GM23338 (cell line): ENCODE measurements at regions not wholly inside any gene's neighbourhood (a gene's known extent, or its start where the extent isn't known, plus 50 kb on each side); places are given as distances from the start of the nearest gene placed in this dataset.

ENCODE experiments used
- ATAC-seq: fragments of 200-7000 bp; cut with Tn5 transposase; 3 replicates; pipeline ENCODE4 v1.9.1; 2020
- DNase-seq: peaks from one replicate; pipeline ENCODE4 v3.0.0-alpha.2; 2015; ENCODE audit warnings: low spot score
- H2AFZ ChIP-seq: fragments of 200-600 bp; sonication (generic); 2 replicates; pipeline ENCODE4 v1.8.0; 2016; ENCODE audit warnings: antibody characterized with exemption, mild to moderate bottlenecking, moderate library complexity
- H3F3A ChIP-seq: fragments of 200-600 bp; sonication (generic); replicated peaks from 2 replicates; pipeline ENCODE4 v1.8.0; 2017; ENCODE audit warnings: antibody characterized with exemption, mixed run types, low read depth
- H3K27ac ChIP-seq: fragments of 200-600 bp; sonication (generic); 2 replicates; pipeline ENCODE4 v1.6.1; 2016; ENCODE audit warnings: low read depth
- H3K27me3 ChIP-seq: fragments of 200-600 bp; sonication (generic); 2 replicates; pipeline ENCODE4 v1.8.0; 2016; ENCODE audit warnings: mild to moderate bottlenecking, mixed run types, moderate library complexity; ENCODE audit not compliant: insufficient read depth
- H3K36me3 ChIP-seq: fragments of 200-600 bp; sonication (generic); 2 replicates; pipeline ENCODE4 v1.8.0; 2016; ENCODE audit warnings: mild to moderate bottlenecking; ENCODE audit not compliant: insufficient read depth
- H3K4me1 ChIP-seq: fragments of 200-600 bp; sonication (generic); 2 replicates; pipeline ENCODE4 v1.8.0; 2016; ENCODE audit warnings: mild to moderate bottlenecking, moderate library complexity; ENCODE audit not compliant: insufficient read depth
- H3K4me2 ChIP-seq: fragments of 200-600 bp; sonication (generic); 2 replicates; pipeline ENCODE4 v1.7.1; 2017; ENCODE audit warnings: mixed run types
- H3K4me3 ChIP-seq: fragments of 200-600 bp; sonication (generic); 2 replicates; pipeline ENCODE4 v1.6.1; 2016; ENCODE audit warnings: mixed run types
- H3K79me2 ChIP-seq: fragments of 200-600 bp; sonication (generic); replicated peaks from 2 replicates; pipeline ENCODE4 v1.8.0; 2017; ENCODE audit warnings: mild to moderate bottlenecking; ENCODE audit not compliant: insufficient read depth
- H3K9me2 ChIP-seq: fragments of 200-600 bp; sonication (generic); 2 replicates; pipeline ENCODE4 v1.8.0; 2017; ENCODE audit not compliant: insufficient read depth
- H4K20me1 ChIP-seq: fragments of 200-600 bp; sonication (generic); replicated peaks from 2 replicates; pipeline ENCODE4 v1.8.0; 2017; ENCODE audit warnings: mild to moderate bottlenecking; ENCODE audit not compliant: insufficient read depth
- H3K27ac Mint-ChIP-seq: 2 replicates; pipeline ENCODE4 v1.8.0; 2020; ENCODE audit warnings: inconsistent platforms, mild to moderate bottlenecking, moderate library complexity, mixed read lengths
- H3K27me3 Mint-ChIP-seq: 3 replicates; pipeline ENCODE4 v1.8.0; 2022; ENCODE audit warnings: low read depth, mild to moderate bottlenecking, moderate library complexity, mixed read lengths, inconsistent platforms; ENCODE audit not compliant: insufficient read depth, poor library complexity
- H3K36me3 Mint-ChIP-seq: 3 replicates; pipeline ENCODE4 v1.8.0; 2021; ENCODE audit warnings: low read depth, mild to moderate bottlenecking, inconsistent platforms, moderate library complexity, mixed read lengths
- H3K4me1 Mint-ChIP-seq: 3 replicates; pipeline ENCODE4 v1.8.0; 2020; ENCODE audit warnings: mild to moderate bottlenecking, inconsistent platforms, mixed read lengths
- H3K4me3 Mint-ChIP-seq: 3 replicates; pipeline ENCODE4 v1.8.0; 2021; ENCODE audit warnings: moderate library complexity, mild to moderate bottlenecking, inconsistent platforms, mixed read lengths
- H3K9me3 Mint-ChIP-seq: 3 replicates; pipeline ENCODE4 v1.8.0; 2020; ENCODE audit warnings: moderate library complexity, mild to moderate bottlenecking, inconsistent platforms, mixed read lengths
- CREB1 ChIP-seq: fragments of 250-450 bp; sonication (Bioruptor Pico); IDR thresholded peaks from 2 replicates; pipeline ENCODE4 v1.5.0; 2020; ENCODE audit warnings: low read depth, mild to moderate bottlenecking, moderate library complexity
- CTCF ChIP-seq, 2 experiments: fragments of 200-600 bp in 1 of 2; sonication (generic) in 1 of 2; conservative IDR thresholded peaks; 2 replicates each; pipeline versions ENCODE4 v1.5.1 to v1.6.1; 2016 to 2017; ENCODE audit warnings: antibody characterized with exemption in 2 of 2, low read depth in 2 of 2, mild to moderate bottlenecking in 2 of 2, moderate library complexity in 1 of 2
- ETS1 ChIP-seq: IDR thresholded peaks from 2 replicates; pipeline ENCODE4 v1.6.1; 2016; ENCODE audit warnings: antibody characterized with exemption
- EZH2 ChIP-seq: fragments of 200-600 bp; sonication (generic); IDR thresholded peaks from one replicate; pipeline ENCODE4 v1.8.0; 2017; ENCODE audit warnings: antibody characterized with exemption, mild to moderate bottlenecking, low read depth; ENCODE audit not compliant: unreplicated experiment
- EZH2phosphoT487 ChIP-seq: fragments of 200-600 bp; sonication (generic); IDR thresholded peaks from one replicate; pipeline ENCODE4 v1.8.1; 2018; ENCODE audit warnings: antibody characterized with exemption; ENCODE audit not compliant: unreplicated experiment
- JUNB ChIP-seq: IDR thresholded peaks from one replicate; pipeline ENCODE4 v1.6.1; 2016; ENCODE audit warnings: antibody characterized with exemption; ENCODE audit not compliant: unreplicated experiment
- NANOG ChIP-seq: IDR thresholded peaks from 2 replicates; pipeline ENCODE4 v1.6.1; 2016; ENCODE audit warnings: antibody characterized with exemption, borderline replicate concordance
- POLR2AphosphoS5 ChIP-seq: IDR thresholded peaks from 2 replicates; pipeline ENCODE4 v1.6.1; 2016; ENCODE audit warnings: antibody characterized with exemption, low read depth
- REST ChIP-seq: IDR thresholded peaks from one replicate; pipeline ENCODE4 v1.6.1; 2018; ENCODE audit warnings: antibody characterized with exemption; ENCODE audit not compliant: unreplicated experiment
- STAT1 ChIP-seq: IDR thresholded peaks from one replicate; pipeline ENCODE4 v1.6.1; 2016; ENCODE audit warnings: antibody characterized with exemption; ENCODE audit not compliant: unreplicated experiment
- ZNF114 ChIP-seq: fragments of 250-450 bp; sonication (Bioruptor Pico); IDR thresholded peaks from 2 replicates; pipeline ENCODE4 v1.5.0; 2020; ENCODE audit warnings: mild to moderate bottlenecking, moderate library complexity
- ZNF331 ChIP-seq: fragments of 250-450 bp; sonication (Bioruptor Pico); IDR thresholded peaks from 2 replicates; pipeline ENCODE4 v1.5.0; 2020; ENCODE audit warnings: low read depth, mild to moderate bottlenecking, moderate library complexity
- TF ChIP-seq, protein P1 (sequence below): fragments of 250-450 bp; sonication (Bioruptor Pico); IDR thresholded peaks from 2 replicates; pipeline ENCODE4 v1.5.0; 2020; ENCODE audit warnings: mild to moderate bottlenecking, moderate library complexity

- TF ChIP-seq ZNF114 (CRISPR knock-in tag) (no peak), EZH2 (no peak), ZNF331 (no peak), NANOG (no peak), REST (no peak), CTCF (conservative IDR thresholded peaks at IDR 0.05; ENCODE audit: low read depth in 2 of 2) (no peak), EZH2phosphoT487 (no peak), ETS1 (no peak), JUNB (no peak), CREB1 (no peak), STAT1 (no peak), POLR2AphosphoS5 (no peak)
- TF ChIP-seq, protein P1, sequence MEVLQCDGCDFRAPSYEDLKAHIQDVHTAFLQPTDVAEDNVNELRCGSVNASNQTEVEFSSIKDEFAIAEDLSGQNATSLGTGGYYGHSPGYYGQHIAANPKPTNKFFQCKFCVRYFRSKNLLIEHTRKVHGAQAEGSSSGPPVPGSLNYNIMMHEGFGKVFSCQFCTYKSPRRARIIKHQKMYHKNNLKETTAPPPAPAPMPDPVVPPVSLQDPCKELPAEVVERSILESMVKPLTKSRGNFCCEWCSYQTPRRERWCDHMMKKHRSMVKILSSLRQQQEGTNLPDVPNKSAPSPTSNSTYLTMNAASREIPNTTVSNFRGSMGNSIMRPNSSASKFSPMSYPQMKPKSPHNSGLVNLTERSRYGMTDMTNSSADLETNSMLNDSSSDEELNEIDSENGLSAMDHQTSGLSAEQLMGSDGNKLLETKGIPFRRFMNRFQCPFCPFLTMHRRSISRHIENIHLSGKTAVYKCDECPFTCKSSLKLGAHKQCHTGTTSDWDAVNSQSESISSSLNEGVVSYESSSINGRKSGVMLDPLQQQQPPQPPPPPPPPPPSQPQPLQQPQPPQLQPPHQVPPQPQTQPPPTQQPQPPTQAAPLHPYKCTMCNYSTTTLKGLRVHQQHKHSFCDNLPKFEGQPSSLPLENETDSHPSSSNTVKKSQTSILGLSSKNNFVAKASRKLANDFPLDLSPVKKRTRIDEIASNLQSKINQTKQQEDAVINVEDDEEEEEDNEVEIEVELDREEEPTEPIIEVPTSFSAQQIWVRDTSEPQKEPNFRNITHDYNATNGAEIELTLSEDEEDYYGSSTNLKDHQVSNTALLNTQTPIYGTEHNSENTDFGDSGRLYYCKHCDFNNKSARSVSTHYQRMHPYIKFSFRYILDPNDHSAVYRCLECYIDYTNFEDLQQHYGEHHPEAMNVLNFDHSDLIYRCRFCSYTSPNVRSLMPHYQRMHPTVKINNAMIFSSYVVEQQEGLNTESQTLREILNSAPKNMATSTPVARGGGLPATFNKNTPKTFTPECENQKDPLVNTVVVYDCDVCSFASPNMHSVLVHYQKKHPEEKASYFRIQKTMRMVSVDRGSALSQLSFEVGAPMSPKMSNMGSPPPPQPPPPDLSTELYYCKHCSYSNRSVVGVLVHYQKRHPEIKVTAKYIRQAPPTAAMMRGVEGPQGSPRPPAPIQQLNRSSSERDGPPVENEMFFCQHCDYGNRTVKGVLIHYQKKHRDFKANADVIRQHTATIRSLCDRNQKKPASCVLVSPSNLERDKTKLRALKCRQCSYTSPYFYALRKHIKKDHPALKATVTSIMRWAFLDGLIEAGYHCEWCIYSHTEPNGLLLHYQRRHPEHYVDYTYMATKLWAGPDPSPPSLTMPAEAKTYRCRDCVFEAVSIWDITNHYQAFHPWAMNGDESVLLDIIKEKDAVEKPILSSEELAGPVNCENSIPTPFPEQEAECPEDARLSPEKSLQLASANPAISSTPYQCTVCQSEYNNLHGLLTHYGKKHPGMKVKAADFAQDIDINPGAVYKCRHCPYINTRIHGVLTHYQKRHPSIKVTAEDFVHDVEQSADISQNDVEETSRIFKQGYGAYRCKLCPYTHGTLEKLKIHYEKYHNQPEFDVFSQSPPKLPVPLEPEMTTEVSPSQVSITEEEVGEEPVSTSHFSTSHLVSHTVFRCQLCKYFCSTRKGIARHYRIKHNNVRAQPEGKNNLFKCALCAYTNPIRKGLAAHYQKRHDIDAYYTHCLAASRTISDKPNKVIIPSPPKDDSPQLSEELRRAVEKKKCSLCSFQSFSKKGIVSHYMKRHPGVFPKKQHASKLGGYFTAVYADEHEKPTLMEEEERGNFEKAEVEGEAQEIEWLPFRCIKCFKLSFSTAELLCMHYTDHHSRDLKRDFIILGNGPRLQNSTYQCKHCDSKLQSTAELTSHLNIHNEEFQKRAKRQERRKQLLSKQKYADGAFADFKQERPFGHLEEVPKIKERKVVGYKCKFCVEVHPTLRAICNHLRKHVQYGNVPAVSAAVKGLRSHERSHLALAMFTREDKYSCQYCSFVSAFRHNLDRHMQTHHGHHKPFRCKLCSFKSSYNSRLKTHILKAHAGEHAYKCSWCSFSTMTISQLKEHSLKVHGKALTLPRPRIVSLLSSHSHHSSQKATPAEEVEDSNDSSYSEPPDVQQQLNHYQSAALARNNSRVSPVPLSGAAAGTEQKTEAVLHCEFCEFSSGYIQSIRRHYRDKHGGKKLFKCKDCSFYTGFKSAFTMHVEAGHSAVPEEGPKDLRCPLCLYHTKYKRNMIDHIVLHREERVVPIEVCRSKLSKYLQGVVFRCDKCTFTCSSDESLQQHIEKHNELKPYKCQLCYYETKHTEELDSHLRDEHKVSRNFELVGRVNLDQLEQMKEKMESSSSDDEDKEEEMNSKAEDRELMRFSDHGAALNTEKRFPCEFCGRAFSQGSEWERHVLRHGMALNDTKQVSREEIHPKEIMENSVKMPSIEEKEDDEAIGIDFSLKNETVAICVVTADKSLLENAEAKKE (CRISPR knock-in tag) = no peak
- Mint-ChIP-seq H3K27ac (no peak overlapping the region), H3K27me3 (no peaks in the 10 kb centered on the region), H3K36me3 (no peaks in the 10 kb centered on the region), H3K9me3 (no peaks in the 10 kb centered on the region), H3K4me1 (no peaks in the 10 kb centered on the region), H3K4me3 (no peak overlapping the region)
- H3K4me2 ChIP-seq = no peak overlapping the region
- no peak overlapping the region; the same call in 1 of the 2 replicates for H2AFZ ChIP-seq
- no peak overlapping the region for H3K27ac ChIP-seq
- DNase-seq (no peak), ATAC-seq (no peak)
- H3K4me1 ChIP-seq = no peaks in the 10 kb centered on the region
- no peaks in the 10 kb centered on the region for H3K36me3 ChIP-seq
- H3K4me3 ChIP-seq = no peak overlapping the region
- no peaks in the 10 kb centered on the region for H3F3A ChIP-seq
- no peaks in the 10 kb centered on the region for H3K27me3 ChIP-seq
- no peaks in the 10 kb centered on the region for H4K20me1 ChIP-seq
- H3K9me2 ChIP-seq = peaks cover 7% of the 10 kb centered on the region; the same call in 1 of the 2 replicates
- H3K79me2 ChIP-seq = no peaks in the 10 kb centered on the region
Measured at GRCh38 chr4:146099585-146099984, 75.9 kb upstream of the LSM6 start.
